ENCODE measurements at regions not wholly inside any gene's neighbourhood (a gene's known extent, or its start where the extent isn't known, plus 50 kb on each side); places are given as distances from the start of the nearest gene placed in this dataset.

GRCh38 chr3:34793057-34793456 lies 846.3 kb upstream of the ARPP21 start:
- no peak for TF ChIP-seq CTCF (IDR thresholded peaks at IDR 0.05)
- no peak for TF ChIP-seq POLR2A (IDR thresholded peaks at IDR 0.05)

Data from esophagus squamous epithelium (tissue), 4 donors.